ENCODE measurements at regions not wholly inside any gene's neighbourhood (a gene's known extent, or its start where the extent isn't known, plus 50 kb on each side); places are given as distances from the start of the nearest gene placed in this dataset.

GRCh38 chrX:1899841-1900240 is 285.0 kb downstream of the ASMT start:
- TF ChIP-seq ZNF510 (tag by site-specific recombination; IDR thresholded peaks at IDR 0.05; ENCODE audit: insufficient replicate concordance) (no peak), ZNF747 (tag by site-specific recombination; IDR thresholded peaks at IDR 0.05) (no peak), ZNF555 (tag by site-specific recombination; conservative IDR thresholded peaks at IDR 0.05) (no peak), SP7 (tag by site-specific recombination; IDR thresholded peaks at IDR 0.05) (no peak), ZNF776 (tag by site-specific recombination; IDR thresholded peaks at IDR 0.05; ENCODE audit: borderline replicate concordance) (no peak), ZNF777 (tag by site-specific recombination; IDR thresholded peaks at IDR 0.05; ENCODE audit: borderline replicate concordance) (no peak), TCF7L2 (IDR thresholded peaks at IDR 0.05; ENCODE audit: borderline replicate concordance, low read depth, low read length) (no peak), ZNF169 (tag by site-specific recombination; IDR thresholded peaks at IDR 0.05) (no peak), MYNN (tag by site-specific recombination; IDR thresholded peaks at IDR 0.05; ENCODE audit: borderline replicate concordance) (no peak), GLI2 (tag by site-specific recombination; IDR thresholded peaks at IDR 0.05; ENCODE audit: borderline replicate concordance, low read depth) (no peak), ZNF623 (tag by site-specific recombination; IDR thresholded peaks at IDR 0.05) (no peak), ZNF514 (tag by site-specific recombination; IDR thresholded peaks at IDR 0.05) (no peak), ZBTB8A (tag by site-specific recombination; IDR thresholded peaks at IDR 0.05) (no peak), ZFP41 (tag by site-specific recombination; IDR thresholded peaks at IDR 0.05; ENCODE audit: borderline replicate concordance) (no peak)
- TF ChIP-seq, protein P1, sequence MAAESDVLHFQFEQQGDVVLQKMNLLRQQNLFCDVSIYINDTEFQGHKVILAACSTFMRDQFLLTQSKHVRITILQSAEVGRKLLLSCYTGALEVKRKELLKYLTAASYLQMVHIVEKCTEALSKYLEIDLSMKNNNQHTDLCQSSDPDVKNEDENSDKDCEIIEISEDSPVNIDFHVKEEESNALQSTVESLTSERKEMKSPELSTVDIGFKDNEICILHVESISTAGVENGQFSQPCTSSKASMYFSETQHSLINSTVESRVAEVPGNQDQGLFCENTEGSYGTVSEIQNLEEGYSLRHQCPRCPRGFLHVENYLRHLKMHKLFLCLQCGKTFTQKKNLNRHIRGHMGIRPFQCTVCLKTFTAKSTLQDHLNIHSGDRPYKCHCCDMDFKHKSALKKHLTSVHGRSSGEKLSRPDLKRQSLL (tag by site-specific recombination; IDR thresholded peaks at IDR 0.05) = no peak
- TF ChIP-seq, protein P2, sequence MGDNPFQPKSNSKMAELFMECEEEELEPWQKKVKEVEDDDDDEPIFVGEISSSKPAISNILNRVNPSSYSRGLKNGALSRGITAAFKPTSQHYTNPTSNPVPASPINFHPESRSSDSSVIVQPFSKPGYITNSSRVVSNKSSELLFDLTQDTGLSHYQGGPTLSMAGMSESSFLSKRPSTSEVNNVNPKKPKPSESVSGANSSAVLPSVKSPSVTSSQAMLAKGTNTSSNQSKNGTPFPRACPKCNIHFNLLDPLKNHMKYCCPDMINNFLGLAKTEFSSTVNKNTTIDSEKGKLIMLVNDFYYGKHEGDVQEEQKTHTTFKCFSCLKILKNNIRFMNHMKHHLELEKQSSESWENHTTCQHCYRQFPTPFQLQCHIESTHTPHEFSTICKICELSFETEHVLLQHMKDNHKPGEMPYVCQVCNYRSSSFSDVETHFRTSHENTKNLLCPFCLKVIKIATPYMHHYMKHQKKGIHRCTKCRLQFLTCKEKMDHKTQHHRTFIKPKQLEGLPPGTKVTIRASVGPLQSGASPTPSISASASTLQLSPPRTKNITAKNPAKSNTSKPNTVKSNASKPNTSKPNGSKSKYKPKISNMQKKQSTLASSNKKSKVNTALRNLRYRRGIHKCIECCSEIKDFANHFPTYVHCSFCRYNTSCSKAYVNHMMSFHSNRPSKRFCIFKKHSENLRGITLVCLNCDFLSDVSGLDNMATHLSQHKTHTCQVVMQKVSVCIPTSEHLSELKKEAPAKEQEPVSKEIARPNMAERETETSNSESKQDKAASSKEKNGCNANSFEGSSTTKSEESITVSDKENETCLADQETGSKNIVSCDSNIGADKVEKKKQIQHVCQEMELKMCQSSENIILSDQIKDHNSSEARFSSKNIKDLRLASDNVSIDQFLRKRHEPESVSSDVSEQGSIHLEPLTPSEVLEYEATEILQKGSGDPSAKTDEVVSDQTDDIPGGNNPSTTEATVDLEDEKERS (tag by site-specific recombination; IDR thresholded peaks at IDR 0.05) = no peak
- Histone ChIP-seq H3K36me3 (ENCODE audit: control insufficient read depth in 2 of 2, insufficient read depth in 1 of 2, low read length in 2 of 2) (no peaks in the 10 kb centered on the region), H3K9me3 (ENCODE audit: control insufficient read depth, insufficient read depth, low read depth, low read length) (no peaks in the 10 kb centered on the region), H3K27ac (ENCODE audit: extremely low read depth, low read depth, low read length) (no peak overlapping the region), H3K4me1 (ENCODE audit: control insufficient read depth, insufficient read depth, low read length) (no peaks in the 10 kb centered on the region), H3K4me3 (ENCODE audit: low read depth, low read length) (no peak overlapping the region)
- ChIA-PET CTCF (no interaction called here), POLR2A (no interaction called here)

- no peaks in the 10 kb centered on the region for H3K36me3 ChIP-seq (ENCODE audit: control insufficient read depth in 2 of 2, insufficient read depth in 1 of 2, low read length in 2 of 2)
- H3K27ac ChIP-seq (ENCODE audit: extremely low read depth, low read depth, low read length) = no peak overlapping the region
- H3K4me1 ChIP-seq (ENCODE audit: control insufficient read depth, insufficient read depth, low read length) = no peaks in the 10 kb centered on the region
- POLR2A ChIA-PET = no interaction called here
- no peak for TF ChIP-seq ZNF266 (tag by site-specific recombination; IDR thresholded peaks at IDR 0.05; ENCODE audit: low read depth)
- no peak for TF ChIP-seq ZNF571 (tag by site-specific recombination; IDR thresholded peaks at IDR 0.05)
- TF ChIP-seq ZNF544 (tag by site-specific recombination; IDR thresholded peaks at IDR 0.05) = no peak
- no peak for TF ChIP-seq ZNF280C (tag by site-specific recombination; IDR thresholded peaks at IDR 0.05)
- TF ChIP-seq ZNF501 (tag by site-specific recombination; IDR thresholded peaks at IDR 0.05) = no peak
- no peak for TF ChIP-seq ZNF707 (tag by site-specific recombination; IDR thresholded peaks at IDR 0.05)
- TF ChIP-seq ZNF311 (tag by site-specific recombination; IDR thresholded peaks at IDR 0.05; ENCODE audit: borderline replicate concordance) = no peak
- no peak for TF ChIP-seq ZSCAN5A (tag by site-specific recombination; IDR thresholded peaks at IDR 0.05)
- TF ChIP-seq, protein P3, sequence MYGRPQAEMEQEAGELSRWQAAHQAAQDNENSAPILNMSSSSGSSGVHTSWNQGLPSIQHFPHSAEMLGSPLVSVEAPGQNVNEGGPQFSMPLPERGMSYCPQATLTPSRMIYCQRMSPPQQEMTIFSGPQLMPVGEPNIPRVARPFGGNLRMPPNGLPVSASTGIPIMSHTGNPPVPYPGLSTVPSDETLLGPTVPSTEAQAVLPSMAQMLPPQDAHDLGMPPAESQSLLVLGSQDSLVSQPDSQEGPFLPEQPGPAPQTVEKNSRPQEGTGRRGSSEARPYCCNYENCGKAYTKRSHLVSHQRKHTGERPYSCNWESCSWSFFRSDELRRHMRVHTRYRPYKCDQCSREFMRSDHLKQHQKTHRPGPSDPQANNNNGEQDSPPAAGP (tag by site-specific recombination; IDR thresholded peaks at IDR 0.05) = no peak
- TF ChIP-seq ZNF549 (tag by site-specific recombination; IDR thresholded peaks at IDR 0.05) = no peak
- no peak for TF ChIP-seq ZNF76 (tag by site-specific recombination; IDR thresholded peaks at IDR 0.05; ENCODE audit: borderline replicate concordance, low read depth)
- TF ChIP-seq ZNF214 (tag by site-specific recombination; IDR thresholded peaks at IDR 0.05; ENCODE audit: borderline replicate concordance) = no peak
- H3K4me3 ChIP-seq (ENCODE audit: low read depth, low read length) = no peak overlapping the region
- no peaks in the 10 kb centered on the region for H3K9me3 ChIP-seq (ENCODE audit: control insufficient read depth, insufficient read depth, low read depth, low read length)
- CTCF ChIA-PET = no interaction called here
These were observed 288.0 kb downstream of the ASMT start for GRCh38 chrX:1902901-1903235.
